Panc1 (cell line): ENCODE measurements at regions not wholly inside any gene's neighbourhood (a gene's known extent, or its start where the extent isn't known, plus 50 kb on each side); places are given as distances from the start of the nearest gene placed in this dataset.

Experiments used
- ATAC-seq: fragments of 200-7000 bp; cut with Tn5 transposase; 2 replicates; pipeline ENCODE4 v1.9.1; 2020; ENCODE audit warnings: mild to moderate bottlenecking, moderate library complexity
- BruUV-seq: library from RNA; stranded (reverse); fragments of 400-500 nt; replicated peaks from 2 replicates; lab custom pipeline; 2021; lab: Mats Ljungman, UMichigan
- CTCF ChIA-PET: fragments of 300-600 bp; sonication (Branson Sonifier 250); formaldehyde crosslinking; loops from one replicate; lab custom pipeline; 2022; ENCODE audit warnings: antibody characterized with exemption; lab: Charles Lee
- POLR2A ChIA-PET: fragments of 300-600 bp; sonication (Branson Sonifier 250); formaldehyde crosslinking; loops from one replicate; lab custom pipeline; 2022; ENCODE audit warnings: antibody characterized with exemption; lab: Charles Lee
- DNase-seq: peaks from one replicate; pipeline ENCODE4 v3.0.0-alpha.2; 2010; ENCODE audit warnings: low read depth, low spot score
- H3K27ac ChIP-seq: 2 replicates; pipeline ENCODE4 v1.5.1; 2011; ENCODE audit warnings: mild to moderate bottlenecking, low read length, inconsistent platforms
- H3K27me3 ChIP-seq: fragments of 200-500 bp; sonication (Bioruptor generic); 2 replicates; pipeline ENCODE4 v1.6.0; 2014; ENCODE audit warnings: low read length, inconsistent platforms; ENCODE audit not compliant: control insufficient read depth, insufficient read depth
- H3K36me3 ChIP-seq: fragments of 200-500 bp; sonication (Bioruptor generic); 2 replicates; pipeline ENCODE4 v1.5.1; 2014; ENCODE audit warnings: inconsistent platforms, mild to moderate bottlenecking, low read length, moderate library complexity; ENCODE audit not compliant: control insufficient read depth, insufficient read depth
- H3K4me1 ChIP-seq: 2 replicates; pipeline ENCODE4 v1.5.1; 2011; ENCODE audit warnings: inconsistent platforms, mild to moderate bottlenecking, low read length, moderate library complexity; ENCODE audit not compliant: control insufficient read depth, insufficient read depth
- H3K4me3 ChIP-seq, 2 experiments: 2 replicates each; pipeline ENCODE4 v1.5.1; 2011 to 2012; ENCODE audit warnings: low read depth in 2 of 2, low read length in 2 of 2, mild to moderate bottlenecking in 2 of 2, inconsistent platforms in 1 of 2, moderate library complexity in 1 of 2
- H3K9me3 ChIP-seq: fragments of 200-500 bp; sonication (Bioruptor generic); 2 replicates; pipeline ENCODE4 v1.5.1; 2014; ENCODE audit warnings: low read depth, mild to moderate bottlenecking, inconsistent platforms, low read length, moderate library complexity; ENCODE audit not compliant: control insufficient read depth, insufficient read depth
- CTCF ChIP-seq: fragments of 450-650 bp; IDR thresholded peaks from 2 replicates; pipeline ENCODE4 v1.5.1; 2017; ENCODE audit warnings: mild to moderate bottlenecking
- POLR2AphosphoS5 ChIP-seq: IDR thresholded peaks from 2 replicates; pipeline ENCODE4 v1.6.1; 2012; ENCODE audit warnings: mild to moderate bottlenecking, low read depth, low read length, moderate library complexity
- REST ChIP-seq, 2 experiments: IDR thresholded peaks; 2 replicates each; pipeline ENCODE4 v1.6.1; 2011 to 2012; ENCODE audit warnings: low read depth in 2 of 2, control low read depth in 1 of 2, low read length in 1 of 2, mild to moderate bottlenecking in 1 of 2, moderate library complexity in 1 of 2; ENCODE audit not compliant: insufficient read depth in 1 of 2
- SIN3A ChIP-seq: IDR thresholded peaks from 2 replicates; pipeline ENCODE4 v1.6.1; 2012; ENCODE audit warnings: low read depth, mild to moderate bottlenecking, low read length, moderate library complexity, borderline replicate concordance; ENCODE audit not compliant: insufficient read depth
- TCF7L2 ChIP-seq: IDR thresholded peaks from 2 replicates; pipeline ENCODE4 v1.6.1; 2011; ENCODE audit warnings: mild to moderate bottlenecking, low read depth, low read length, inconsistent platforms
- in situ Hi-C: cut with HindIII; loops from 2 replicates; pipeline ENCODE4 v1.10.0; 2016; ENCODE audit warnings: low sequenced_read_pairs, low pct_unique_long_range_greater_than_20kb
- intact Hi-C: fragments of 100-400 bp; cut with micrococcal nuclease; formaldehyde crosslinking; loops from one replicate; pipeline ENCODE4 v1.10.0; 2022; ENCODE audit not compliant: unreplicated experiment

- CTCF ChIA-PET: no interaction called here
Observed at GRCh38 chr7:131802195-131802864, 245.9 kb upstream of the PODXL start.

DNA sequence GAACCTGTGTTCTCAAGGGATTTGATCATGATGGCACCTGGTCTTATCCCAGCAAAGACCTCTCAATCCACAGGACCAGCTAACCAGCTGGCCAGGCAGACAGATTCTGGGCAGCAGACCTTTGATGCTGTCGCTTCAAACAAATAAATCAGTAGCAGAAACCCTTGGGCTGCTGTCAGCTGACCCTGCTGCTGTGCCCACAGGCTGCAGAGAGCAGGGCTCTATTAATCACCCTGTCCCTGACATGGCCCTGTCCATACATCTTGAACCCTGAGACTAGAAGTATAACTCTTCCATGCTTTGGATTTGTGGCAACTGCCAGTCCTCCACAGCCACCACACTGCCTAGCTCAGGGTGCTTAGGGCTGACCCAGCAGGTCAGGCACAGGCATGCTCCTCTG, 244.1 kb upstream of the PODXL start:
- H3K27me3 ChIP-seq: peaks cover 4% of the 10 kb centered on the region
- no TSS peak for BruUV-seq
- POLR2A ChIA-PET: no interaction called here
- CTCF ChIA-PET: no interaction called here
- ATAC-seq (no peak), DNase-seq (no peak)
- in situ Hi-C loops (no loop called here), intact Hi-C loops (no loop called here)
- no peaks in the 10 kb centered on the region for H3K36me3 ChIP-seq
- no peak overlapping the region for H3K27ac ChIP-seq
- TF ChIP-seq SIN3A (no peak), TCF7L2 (no peak), REST (IDR thresholded peaks at IDR 0.05; ENCODE audit: insufficient read depth in 1 of 2, low read depth in 2 of 2, low read length in 1 of 2) (no peak), POLR2AphosphoS5 (no peak), CTCF (no peak)
- no peaks in the 10 kb centered on the region for H3K4me1 ChIP-seq
- H3K4me3 ChIP-seq: no peak overlapping the region
- no peaks in the 10 kb centered on the region for H3K9me3 ChIP-seq

More at GRCh38 chr7:131802195-131802864, 245.9 kb upstream of the PODXL start:
- no TSS peak for BruUV-seq
- no peak for TF ChIP-seq REST (IDR thresholded peaks at IDR 0.05; ENCODE audit: insufficient read depth in 1 of 2, low read depth in 2 of 2, low read length in 1 of 2)
- TF ChIP-seq SIN3A: no peak
- no peak for TF ChIP-seq TCF7L2
- TF ChIP-seq POLR2AphosphoS5: no peak
- no peak for TF ChIP-seq CTCF
- Histone ChIP-seq H3K9me3 (no peaks in the 10 kb centered on the region), H3K27ac (no peak overlapping the region), H3K27me3 (peaks cover 2% of the 10 kb centered on the region; the same call in 1 of the 2 replicates), H3K4me3 (no peak overlapping the region), H3K36me3 (no peaks in the 10 kb centered on the region), H3K4me1 (no peaks in the 10 kb centered on the region)
- POLR2A ChIA-PET: no interaction called here
- ATAC-seq (no peak), DNase-seq (no peak)
- in situ Hi-C loops (no loop called here), intact Hi-C loops (no loop called here)
